ENCODE measurements at regions not wholly inside any gene's neighbourhood (a gene's known extent, or its start where the extent isn't known, plus 50 kb on each side); places are given as distances from the start of the nearest gene placed in this dataset.

- Histone ChIP-seq H3K4me2 (ENCODE audit: low read depth, low read length) (no peak overlapping the region), H3K27ac (ENCODE audit: low read length) (no peak overlapping the region), H3K9me2 (replicated peaks; ENCODE audit: insufficient read depth, low read length) (no peaks in the 10 kb centered on the region), H3K36me3 (replicated peaks; ENCODE audit: insufficient read depth, low read length) (no peaks in the 10 kb centered on the region), H3K79me2 (ENCODE audit: low read length) (no peaks in the 10 kb centered on the region), H3K4me1 (ENCODE audit: low read length) (no peaks in the 10 kb centered on the region), H3F3A (ENCODE audit: insufficient read depth, low read length) (no peaks in the 10 kb centered on the region), H3K9ac (ENCODE audit: low read length) (no peak overlapping the region), H3K27me3 (replicated peaks; ENCODE audit: insufficient read depth, low read length) (no peaks in the 10 kb centered on the region), H3K4me3 (ENCODE audit: low read length) (no peak overlapping the region), H2AFZ (ENCODE audit: low read length) (no peak overlapping the region), H4K20me1 (ENCODE audit: insufficient read depth, low read length) (no peaks in the 10 kb centered on the region), H3K9me3 (replicated peaks; ENCODE audit: insufficient read depth, low read length) (no peaks in the 10 kb centered on the region)
- DNase-seq = no peak
- TF ChIP-seq CTCF (IDR thresholded peaks at IDR 0.05; ENCODE audit: low read length) (no peak), EZH2 (optimal IDR thresholded peaks at IDR 0.05; ENCODE audit: low read depth, low read length) (no peak), EZH2phosphoT487 (IDR thresholded peaks at IDR 0.05; ENCODE audit: low read length) (no peak)
Measured at GRCh38 chr20:11411765-11412164, 505.9 kb upstream of the BTBD3 start.

- H4K20me1 ChIP-seq (ENCODE audit: insufficient read depth, low read length) = no peaks in the 10 kb centered on the region
- no peaks in the 10 kb centered on the region for H3K9me2 ChIP-seq (replicated peaks; ENCODE audit: insufficient read depth, low read length)
- H3K27me3 ChIP-seq (replicated peaks; ENCODE audit: insufficient read depth, low read length) = no peaks in the 10 kb centered on the region
- no peak for TF ChIP-seq CTCF (IDR thresholded peaks at IDR 0.05; ENCODE audit: low read length)
- no peak for TF ChIP-seq EZH2phosphoT487 (IDR thresholded peaks at IDR 0.05; ENCODE audit: low read length)
- no peak for TF ChIP-seq EZH2 (optimal IDR thresholded peaks at IDR 0.05; ENCODE audit: low read depth, low read length)
- no peak for DNase-seq
- H3F3A ChIP-seq (ENCODE audit: insufficient read depth, low read length) = no peaks in the 10 kb centered on the region
- H2AFZ ChIP-seq (ENCODE audit: low read length) = no peak overlapping the region
- no peak overlapping the region for H3K4me3 ChIP-seq (ENCODE audit: low read length)
- no peaks in the 10 kb centered on the region for H3K4me1 ChIP-seq (ENCODE audit: low read length)
- H3K9me3 ChIP-seq (replicated peaks; ENCODE audit: insufficient read depth, low read length) = no peaks in the 10 kb centered on the region
- no peaks in the 10 kb centered on the region for H3K79me2 ChIP-seq (ENCODE audit: low read length)
- no peak overlapping the region for H3K9ac ChIP-seq (ENCODE audit: low read length)
- H3K4me2 ChIP-seq (ENCODE audit: low read depth, low read length) = no peak overlapping the region
- H3K36me3 ChIP-seq (replicated peaks; ENCODE audit: insufficient read depth, low read length) = no peaks in the 10 kb centered on the region
- no peak overlapping the region for H3K27ac ChIP-seq (ENCODE audit: low read length)
Measured at GRCh38 chr20:11426948-11427347, 490.7 kb upstream of the BTBD3 start.

GRCh38 chr20:11429168-11429567, 488.5 kb upstream of the BTBD3 start:
- Histone ChIP-seq H2AFZ (ENCODE audit: low read length) (no peak overlapping the region), H3K4me2 (ENCODE audit: low read depth, low read length) (no peak overlapping the region), H3K27ac (ENCODE audit: low read length) (no peak overlapping the region), H3K4me1 (ENCODE audit: low read length) (no peaks in the 10 kb centered on the region), H3K9me3 (replicated peaks; ENCODE audit: insufficient read depth, low read length) (no peaks in the 10 kb centered on the region), H3F3A (ENCODE audit: insufficient read depth, low read length) (no peaks in the 10 kb centered on the region), H4K20me1 (ENCODE audit: insufficient read depth, low read length) (no peaks in the 10 kb centered on the region), H3K9me2 (replicated peaks; ENCODE audit: insufficient read depth, low read length) (no peaks in the 10 kb centered on the region), H3K27me3 (replicated peaks; ENCODE audit: insufficient read depth, low read length) (no peaks in the 10 kb centered on the region), H3K36me3 (replicated peaks; ENCODE audit: insufficient read depth, low read length) (no peaks in the 10 kb centered on the region), H3K9ac (ENCODE audit: low read length) (no peak overlapping the region), H3K4me3 (ENCODE audit: low read length) (no peak overlapping the region), H3K79me2 (ENCODE audit: low read length) (no peaks in the 10 kb centered on the region)
- TF ChIP-seq CTCF (IDR thresholded peaks at IDR 0.05; ENCODE audit: low read length) (no peak), EZH2 (optimal IDR thresholded peaks at IDR 0.05; ENCODE audit: low read depth, low read length) (no peak), EZH2phosphoT487 (IDR thresholded peaks at IDR 0.05; ENCODE audit: low read length) (no peak)
- no peak for DNase-seq
